GM10248 (cell line): ENCODE measurements at regions not wholly inside any gene's neighbourhood (a gene's known extent, or its start where the extent isn't known, plus 50 kb on each side); places are given as distances from the start of the nearest gene placed in this dataset.

ENCODE experiments used
- CTCF ChIA-PET: fragments of 300-600 bp; sonication (Branson Sonifier 250); formaldehyde crosslinking; extraction: SDS; loops from one replicate; lab custom pipeline; 2021; ENCODE audit warnings: antibody characterized with exemption; lab: Yijun Ruan, JAX
- POLR2A ChIA-PET: fragments of 350-650 bp; sonication (Branson Sonifier 250); formaldehyde crosslinking; extraction: SDS; loops from one replicate; lab custom pipeline; 2020; ENCODE audit warnings: antibody characterized with exemption; lab: Yijun Ruan, JAX
- DNase-seq: peaks from one replicate; pipeline ENCODE4 v3.0.0; 2012; ENCODE audit errors: extremely low spot score
- CTCF ChIP-seq: IDR thresholded peaks from 2 replicates; pipeline ENCODE4 v1.5.1; 2012; ENCODE audit warnings: mild to moderate bottlenecking, low read depth; ENCODE audit errors: extremely low read depth, missing control alignments, control extremely low read depth

DNA sequence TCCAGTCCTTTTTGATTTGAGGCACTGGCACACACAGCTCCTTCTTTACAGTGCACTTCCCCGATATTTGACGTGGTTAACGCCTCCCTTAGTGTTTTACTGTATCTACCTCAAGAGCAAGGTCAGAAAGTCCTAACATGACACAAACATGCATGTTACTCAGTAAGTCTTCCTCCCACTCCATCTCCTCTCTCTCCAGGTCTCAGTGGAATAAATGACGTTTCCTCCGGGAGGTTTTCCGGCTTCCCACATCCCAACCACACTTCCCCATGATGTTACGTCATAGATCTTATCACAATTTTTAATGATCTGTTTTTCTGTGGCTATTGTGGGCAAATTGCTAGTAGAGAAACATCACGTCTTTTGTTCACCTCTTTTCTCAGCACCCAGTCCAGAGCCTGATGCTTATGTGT, 165.7 kb downstream of the PTPN20 start:
- ChIA-PET CTCF (interaction anchor here (1.8 kb wide), 1 partner anchor 52 kb away, joined by 8 read pairs; no protein-coding TSS in a partner anchor), POLR2A (no interaction called here)
- no peak for TF ChIP-seq CTCF
- no peak for DNase-seq

DNA sequence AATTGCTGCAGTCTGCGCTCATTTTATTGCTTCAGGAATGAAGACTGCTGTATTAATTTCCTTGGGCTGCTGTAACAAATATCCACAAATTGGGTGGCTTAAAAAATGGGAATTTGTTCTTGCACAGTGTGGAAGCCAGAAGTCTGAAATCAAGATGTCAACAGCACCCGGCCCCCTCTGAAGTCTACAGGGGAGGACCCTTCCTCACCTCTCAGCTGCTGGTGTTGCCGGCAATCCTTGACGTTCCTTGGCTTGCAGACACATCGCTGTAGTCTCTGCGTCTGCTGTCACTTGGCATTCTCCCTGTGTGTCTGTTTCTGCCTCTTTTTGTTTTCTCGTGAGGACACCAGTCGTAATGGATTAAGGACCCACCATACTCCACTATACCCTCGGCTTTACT, 166.2 kb downstream of the PTPN20 start:
- no peak for TF ChIP-seq CTCF
- ChIA-PET CTCF (no interaction called here), POLR2A (no interaction called here)
- DNase-seq = no peak

- no peak for TF ChIP-seq CTCF
- DNase-seq = no peak
- ChIA-PET POLR2A (no interaction called here), CTCF (interaction anchor here (1.6 kb wide), 1 partner anchor 49 kb away, joined by 3 read pairs; no protein-coding TSS in a partner anchor)
Measured at GRCh38 chr10:47077941-47078340, 166.7 kb downstream of the PTPN20 start.

DNA sequence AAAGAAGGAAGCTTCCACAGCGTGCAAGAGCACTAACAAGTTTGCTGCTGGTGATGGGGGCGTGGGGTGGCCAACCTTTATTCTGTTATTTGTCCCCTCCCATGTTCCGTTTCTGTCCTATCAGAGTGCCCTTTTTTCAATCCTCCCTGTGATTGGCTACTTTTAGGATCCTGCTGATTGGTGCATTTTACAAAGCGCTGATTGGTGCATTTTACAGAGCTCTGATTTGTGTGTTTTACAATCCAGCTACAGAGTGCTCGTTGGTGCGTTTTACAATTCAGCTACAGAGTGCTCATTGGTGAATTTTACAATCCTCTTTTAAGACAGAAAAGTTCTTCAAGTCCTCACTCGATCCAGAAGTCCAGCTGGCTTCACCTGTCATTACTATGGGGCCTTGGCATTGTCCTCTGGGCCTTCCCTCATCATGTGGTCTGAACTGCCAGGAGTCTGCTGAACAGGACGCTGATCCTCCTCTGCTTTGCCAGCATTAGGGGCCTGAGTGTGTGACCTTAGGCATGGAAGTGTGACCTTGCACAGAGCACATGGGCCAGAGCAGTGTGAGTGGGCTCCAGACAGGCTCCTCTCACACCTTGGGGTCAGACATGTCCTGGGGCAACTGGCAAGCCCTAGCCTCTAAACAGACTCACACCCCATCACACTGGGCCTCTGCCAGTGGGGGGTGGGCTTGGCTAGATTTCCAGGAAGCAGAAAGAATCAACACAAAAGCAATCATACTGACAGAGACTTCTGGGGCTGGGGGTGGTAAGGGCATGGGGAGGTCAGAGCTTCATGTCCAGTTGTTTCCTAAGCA, 167.4 kb downstream of the PTPN20 start:
- ChIA-PET POLR2A (no interaction called here), CTCF (interaction anchor here (1.6 kb wide), 1 partner anchor 49 kb away, joined by 3 read pairs; no protein-coding TSS in a partner anchor)
- no peak for DNase-seq
- no peak for TF ChIP-seq CTCF

- ChIA-PET CTCF (interaction anchor here (1.6 kb wide), 1 partner anchor 48 kb away, joined by 3 read pairs; no protein-coding TSS in a partner anchor), POLR2A (no interaction called here)
- DNase-seq = no peak
Measured at GRCh38 chr10:47079204-47079580, 168.0 kb downstream of the PTPN20 start.

DNA sequence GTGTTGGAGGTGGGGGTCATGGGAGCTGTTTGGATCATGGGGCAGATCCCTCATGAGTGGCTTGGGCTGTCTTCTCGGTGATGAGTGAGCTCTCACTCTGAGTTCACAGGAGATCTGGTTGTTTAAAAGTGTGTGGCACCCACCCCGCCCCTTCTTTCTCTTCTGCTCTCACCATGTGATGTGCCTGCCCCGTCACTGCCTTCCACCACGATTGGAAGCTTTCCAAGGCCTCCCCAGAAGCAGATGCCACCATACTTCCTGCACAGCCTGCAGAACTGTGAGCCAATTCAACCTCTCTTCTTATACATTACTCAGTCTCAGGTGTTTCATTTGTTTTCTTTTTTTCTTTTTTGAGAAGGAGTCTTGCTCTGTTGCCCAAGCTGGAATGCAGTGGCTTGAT, 170.0 kb downstream of the PTPN20 start:
- DNase-seq = no peak
- no peak for TF ChIP-seq CTCF
- POLR2A ChIA-PET = no interaction called here
- CTCF ChIA-PET = interaction anchor here (2.0 kb wide), 1 partner anchor 15 kb away, joined by 5 read pairs; no protein-coding TSS in a partner anchor

More at GRCh38 chr10:47079204-47079580, 168.0 kb downstream of the PTPN20 start:
- no peak for TF ChIP-seq CTCF
